ENCODE measurements at regions not wholly inside any gene's neighbourhood (a gene's known extent, or its start where the extent isn't known, plus 50 kb on each side); places are given as distances from the start of the nearest gene placed in this dataset.

DNA sequence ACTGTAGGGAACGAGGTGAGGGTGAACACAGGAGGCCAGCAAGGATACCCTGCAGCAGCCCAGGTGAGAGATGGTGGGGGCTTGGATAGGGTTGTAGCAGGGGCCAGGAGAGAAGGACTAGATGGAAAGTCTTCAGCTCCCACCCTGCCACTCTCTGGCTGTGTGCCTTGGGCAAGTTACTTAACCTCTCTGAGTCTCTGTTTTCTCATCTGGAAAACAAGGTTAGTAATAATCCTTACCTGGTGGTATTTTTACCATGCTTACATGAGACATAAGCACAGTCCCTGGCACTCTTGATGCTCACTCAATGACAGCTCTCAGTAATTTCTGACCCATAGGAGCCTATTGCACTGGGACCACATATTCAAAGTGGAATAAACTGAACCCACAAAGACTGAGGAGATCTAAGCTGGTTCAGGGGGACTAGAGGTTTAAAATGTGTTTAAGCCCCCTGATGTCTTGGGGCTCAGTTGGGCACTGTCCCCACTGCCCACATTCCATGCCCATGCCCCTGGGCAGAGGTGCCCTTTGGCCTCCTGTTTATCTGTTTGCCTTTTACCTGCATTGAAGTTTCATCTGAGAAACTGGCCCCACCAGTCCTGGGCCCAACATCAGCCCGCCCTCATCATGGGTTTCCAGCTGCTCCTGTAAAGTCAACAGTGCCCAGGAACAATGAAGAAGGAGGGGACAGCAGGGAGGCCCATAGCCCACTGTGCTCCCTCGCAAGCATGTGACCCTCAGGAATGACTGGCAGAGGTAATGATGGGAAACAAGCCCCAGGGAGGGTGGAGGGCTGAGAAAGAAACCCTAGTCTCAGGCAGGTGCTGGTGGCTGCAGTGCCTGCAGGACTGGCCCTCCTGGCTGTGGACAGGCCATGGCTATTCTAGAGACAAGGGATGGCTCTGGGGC, 104.0 kb downstream of the VEGFA start:
- Histone ChIP-seq H3K27ac (ENCODE audit: low read depth, low read length, severe bottlenecking) (no peak overlapping the region), H3K9me3 (ENCODE audit: control insufficient read depth, low read length) (no peaks in the 10 kb centered on the region)
- WGBS, 2 experiments (ENCODE audit: insufficient coverage in 2 of 2) = 77 to 87% methylated on average over 3 of the region's 3 CpGs

DNA sequence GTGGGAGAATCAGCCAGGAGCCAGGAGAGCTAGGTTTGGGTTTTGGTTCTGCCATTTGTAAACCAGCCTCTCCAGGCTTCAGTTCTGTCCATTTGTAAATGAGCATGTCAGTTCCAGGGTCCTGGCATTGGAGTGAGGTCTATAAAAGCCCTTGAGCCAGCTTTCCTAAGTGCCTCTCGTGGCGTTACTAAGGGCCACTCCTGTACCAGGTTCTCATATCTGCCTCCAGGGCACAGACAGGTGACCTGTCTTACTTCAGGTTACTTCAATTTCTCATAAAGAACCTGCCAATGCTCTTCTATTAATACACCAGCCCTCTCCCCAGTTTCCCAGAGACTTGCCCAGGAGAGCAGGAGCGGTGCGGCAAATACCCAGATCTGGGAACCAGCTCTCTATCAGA, 101.9 kb downstream of the VEGFA start:
- Histone ChIP-seq H3K36me3 (ENCODE audit: control insufficient read depth, insufficient read depth, low read length) (no peaks in the 10 kb centered on the region), H3K4me1 (ENCODE audit: control insufficient read depth, insufficient read depth, low read length, poor library complexity, severe bottlenecking) (no peaks in the 10 kb centered on the region), H3K4me3 (ENCODE audit: extremely low read depth, insufficient read depth, low read length, poor library complexity, severe bottlenecking) (no peak overlapping the region), H3K27ac (ENCODE audit: low read depth, low read length, severe bottlenecking) (no peak overlapping the region), H3K9me3 (ENCODE audit: control insufficient read depth, low read length) (no peaks in the 10 kb centered on the region)
- 92 to 100% methylated on average over 2 of the region's 4 CpGs for whole genome bisulfite sequencing, 2 experiments (ENCODE audit: insufficient coverage in 2 of 2)

More for the DNA sequence above, 104.0 kb downstream of the VEGFA start:
- no peaks in the 10 kb centered on the region for H3K4me1 ChIP-seq (ENCODE audit: control insufficient read depth, insufficient read depth, low read length, poor library complexity, severe bottlenecking)
- no peak overlapping the region for H3K4me3 ChIP-seq (ENCODE audit: extremely low read depth, insufficient read depth, low read length, poor library complexity, severe bottlenecking)
- no peaks in the 10 kb centered on the region for H3K36me3 ChIP-seq (ENCODE audit: control insufficient read depth, insufficient read depth, low read length)

DNA sequence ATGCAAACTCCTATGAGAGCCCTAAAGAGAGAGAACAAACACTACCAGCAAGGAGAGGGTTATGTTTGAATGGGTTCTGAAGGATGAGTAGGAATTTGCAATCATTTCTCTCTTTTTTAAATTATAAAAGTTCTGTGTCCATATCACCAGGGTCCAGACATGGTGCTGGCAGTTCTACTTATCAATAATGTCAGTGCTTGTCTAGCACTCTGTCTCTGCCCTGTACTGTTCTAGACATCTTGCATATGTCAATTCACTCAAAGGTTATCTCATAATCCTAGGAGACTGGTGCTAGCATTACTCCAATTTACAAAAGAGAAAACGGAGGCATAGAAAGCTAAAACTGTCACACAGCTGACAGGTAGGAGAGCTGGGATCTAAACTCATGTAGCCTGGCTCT, 101.3 kb downstream of the VEGFA start:
- Histone ChIP-seq H3K27ac (ENCODE audit: low read depth, low read length, severe bottlenecking) (no peak overlapping the region), H3K36me3 (ENCODE audit: control insufficient read depth, insufficient read depth, low read length) (no peaks in the 10 kb centered on the region), H3K4me1 (ENCODE audit: control insufficient read depth, insufficient read depth, low read length, poor library complexity, severe bottlenecking) (no peaks in the 10 kb centered on the region), H3K4me3 (ENCODE audit: extremely low read depth, insufficient read depth, low read length, poor library complexity, severe bottlenecking) (no peak overlapping the region), H3K9me3 (ENCODE audit: control insufficient read depth, low read length) (no peaks in the 10 kb centered on the region)
- 86 to 100% methylated on average over 1 of the region's 1 CpG for WGBS, 2 experiments (ENCODE audit: insufficient coverage in 2 of 2)

DNA sequence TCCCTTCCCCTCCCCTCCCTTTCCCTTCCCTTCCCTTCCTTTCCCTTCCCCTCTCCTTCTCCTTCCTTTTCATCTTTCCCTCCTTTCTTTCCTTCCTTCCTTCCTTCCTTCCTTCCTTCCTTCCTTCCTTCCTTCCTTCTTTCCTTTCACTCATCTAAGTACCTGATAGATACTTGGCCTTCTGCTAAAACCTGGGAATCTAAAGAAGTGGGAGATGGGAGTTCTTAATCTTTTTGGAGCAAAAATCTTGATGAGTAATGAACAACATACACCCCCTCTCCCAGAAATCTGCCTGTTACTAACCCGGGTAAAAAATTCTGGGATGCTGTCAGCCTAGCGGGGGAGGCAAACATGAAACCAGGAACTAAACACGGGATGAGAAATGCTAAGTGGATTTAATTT, 100.7 kb downstream of the VEGFA start:
- WGBS, 2 experiments (ENCODE audit: insufficient coverage in 2 of 2) = no CpG with 5 or more reads among the region's 3 CpGs
- no peak overlapping the region for H3K27ac ChIP-seq (ENCODE audit: low read depth, low read length, severe bottlenecking)
- no peaks in the 10 kb centered on the region for H3K9me3 ChIP-seq (ENCODE audit: control insufficient read depth, low read length)
- H3K36me3 ChIP-seq (ENCODE audit: control insufficient read depth, insufficient read depth, low read length) = no peaks in the 10 kb centered on the region
- no peak overlapping the region for H3K4me3 ChIP-seq (ENCODE audit: extremely low read depth, insufficient read depth, low read length, poor library complexity, severe bottlenecking)
- no peaks in the 10 kb centered on the region for H3K4me1 ChIP-seq (ENCODE audit: control insufficient read depth, insufficient read depth, low read length, poor library complexity, severe bottlenecking)

DNA sequence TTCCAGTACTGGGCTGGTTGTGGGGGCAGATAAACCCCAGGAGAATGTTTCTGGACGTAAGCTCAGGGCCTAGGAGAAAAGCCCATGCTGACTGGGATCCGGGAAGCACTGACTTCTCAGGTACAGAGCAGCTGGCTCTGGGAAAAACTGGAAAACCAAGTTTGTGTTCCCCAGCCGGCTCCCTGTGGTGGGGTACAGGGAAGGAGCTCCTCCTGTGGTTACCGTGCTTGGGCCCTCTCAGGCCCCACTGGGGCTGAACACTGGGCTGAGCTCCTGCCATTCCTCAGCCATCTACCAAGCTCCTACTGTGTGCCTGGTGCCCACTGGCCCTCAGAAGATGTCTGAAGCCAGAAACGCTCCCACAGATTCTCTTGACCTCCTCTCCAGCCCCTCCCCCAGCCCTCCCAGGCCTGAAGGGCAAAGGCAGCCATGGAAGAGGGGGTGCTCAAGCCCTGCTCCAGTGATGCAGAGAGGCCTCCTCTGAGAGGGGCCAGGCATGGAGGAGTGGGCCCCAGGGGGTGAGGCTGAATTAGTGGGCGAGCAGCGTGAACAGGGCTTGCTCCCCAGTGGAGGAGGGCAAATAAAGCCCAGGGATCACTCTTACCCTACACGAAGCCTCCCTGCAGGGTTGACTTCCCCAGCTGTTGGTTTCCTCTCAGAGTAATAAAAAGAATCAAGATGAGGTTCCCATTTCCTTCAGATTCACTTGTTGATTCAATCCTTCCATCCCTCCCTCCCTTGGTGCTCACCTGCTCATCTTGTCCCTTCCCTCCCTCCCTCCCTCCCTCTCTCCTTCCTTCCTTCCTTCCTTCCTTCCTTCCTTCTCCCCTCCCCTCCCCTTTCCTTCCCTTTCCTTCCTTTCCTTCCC, 100.0 kb downstream of the VEGFA start:
- WGBS, 2 experiments (ENCODE audit: insufficient coverage in 2 of 2) = 81% methylated on average over 6 of the region's 8 CpGs
- Histone ChIP-seq H3K27ac (ENCODE audit: low read depth, low read length, severe bottlenecking) (no peak overlapping the region), H3K4me1 (ENCODE audit: control insufficient read depth, insufficient read depth, low read length, poor library complexity, severe bottlenecking) (no peaks in the 10 kb centered on the region), H3K36me3 (ENCODE audit: control insufficient read depth, insufficient read depth, low read length) (no peaks in the 10 kb centered on the region), H3K9me3 (ENCODE audit: control insufficient read depth, low read length) (no peaks in the 10 kb centered on the region), H3K4me3 (ENCODE audit: extremely low read depth, insufficient read depth, low read length, poor library complexity, severe bottlenecking) (no peak overlapping the region)

DNA sequence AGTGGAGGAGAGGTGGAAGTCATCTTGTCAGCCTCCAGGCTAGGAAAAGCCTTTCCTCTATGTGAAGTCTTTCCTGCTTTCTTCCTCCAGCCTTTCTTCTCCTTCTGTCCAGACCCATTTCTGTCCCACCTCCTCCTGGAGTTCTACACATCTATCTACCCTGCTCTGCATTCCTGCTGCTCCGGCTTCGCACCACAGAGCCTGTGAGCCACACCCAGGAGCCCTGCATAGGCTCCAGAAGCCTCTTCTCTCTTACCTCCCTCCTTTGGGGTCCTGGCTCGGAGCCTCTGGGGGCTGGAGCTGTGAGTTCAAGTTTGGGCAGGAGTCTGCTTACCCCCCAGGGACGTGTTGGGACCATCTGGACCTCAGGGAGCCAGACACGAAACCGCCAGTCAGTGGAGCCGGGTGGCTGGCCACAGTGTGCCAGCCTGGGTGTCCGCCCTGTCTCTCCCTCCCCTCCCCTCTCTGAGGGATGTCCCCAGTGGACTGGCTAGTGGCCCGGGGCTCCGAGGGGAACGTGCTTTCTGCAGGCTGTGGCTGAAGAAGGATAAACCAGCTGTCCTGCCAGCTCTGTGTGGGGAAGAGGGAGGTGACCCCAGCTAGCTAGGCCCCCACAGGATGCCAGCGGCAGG, 99.2 kb downstream of the VEGFA start:
- Histone ChIP-seq H3K9me3 (ENCODE audit: control insufficient read depth, low read length) (no peaks in the 10 kb centered on the region), H3K4me3 (ENCODE audit: extremely low read depth, insufficient read depth, low read length, poor library complexity, severe bottlenecking) (no peak overlapping the region), H3K27ac (ENCODE audit: low read depth, low read length, severe bottlenecking) (no peak overlapping the region), H3K4me1 (ENCODE audit: control insufficient read depth, insufficient read depth, low read length, poor library complexity, severe bottlenecking) (no peaks in the 10 kb centered on the region), H3K36me3 (ENCODE audit: control insufficient read depth, insufficient read depth, low read length) (no peaks in the 10 kb centered on the region)
- 84 to 89% methylated on average over 5 to 10 of the region's 12 CpGs for WGBS, 2 experiments (ENCODE audit: insufficient coverage in 2 of 2)

DNA sequence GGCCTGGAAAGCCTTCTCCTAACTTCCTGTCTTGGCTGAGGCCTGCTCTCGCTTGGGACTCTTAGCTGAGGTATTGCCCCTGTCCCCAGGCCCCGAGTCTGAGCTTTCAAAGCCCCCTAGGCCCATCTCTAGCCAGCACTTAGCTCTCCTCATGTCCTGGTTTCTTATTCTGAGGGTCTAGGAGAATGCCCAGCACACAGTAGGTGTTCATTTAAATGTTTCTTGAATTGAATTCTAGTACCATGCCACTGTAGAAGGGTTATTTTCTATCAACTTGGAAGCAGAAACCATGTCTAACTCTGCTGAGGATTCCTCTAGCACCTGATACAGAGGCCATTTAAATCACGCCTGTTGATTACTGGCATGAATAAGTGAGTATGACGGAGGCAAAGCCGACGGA, 98.5 kb downstream of the VEGFA start:
- no peak overlapping the region for H3K27ac ChIP-seq (ENCODE audit: low read depth, low read length, severe bottlenecking)
- no peaks in the 10 kb centered on the region for H3K4me1 ChIP-seq (ENCODE audit: control insufficient read depth, insufficient read depth, low read length, poor library complexity, severe bottlenecking)
- H3K4me3 ChIP-seq (ENCODE audit: extremely low read depth, insufficient read depth, low read length, poor library complexity, severe bottlenecking) = no peak overlapping the region
- H3K36me3 ChIP-seq (ENCODE audit: control insufficient read depth, insufficient read depth, low read length) = no peaks in the 10 kb centered on the region
- no peaks in the 10 kb centered on the region for H3K9me3 ChIP-seq (ENCODE audit: control insufficient read depth, low read length)
- WGBS, 2 experiments (ENCODE audit: insufficient coverage in 2 of 2) = 92 to 97% methylated on average over 6 of the region's 6 CpGs

DNA sequence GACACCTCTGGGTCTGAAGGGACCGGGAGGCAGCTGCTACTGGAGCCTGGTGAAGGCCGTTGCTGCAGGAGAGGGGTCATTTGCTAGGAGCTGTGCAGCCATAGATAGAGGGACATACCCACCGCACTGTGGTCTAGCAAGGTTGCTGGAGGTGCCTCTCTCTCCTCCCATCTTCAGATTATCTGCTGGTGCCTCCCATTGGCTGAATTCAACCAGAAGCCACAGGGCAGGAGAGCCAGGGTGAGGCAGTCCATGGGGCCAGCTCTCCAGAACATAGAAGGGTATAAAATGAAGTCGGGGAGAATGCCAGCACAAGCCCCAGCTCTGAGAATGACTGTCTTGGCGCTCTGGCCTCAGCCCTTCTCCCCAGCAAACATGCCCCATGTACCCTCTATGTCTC, 98.0 kb downstream of the VEGFA start:
- Histone ChIP-seq H3K4me1 (ENCODE audit: control insufficient read depth, insufficient read depth, low read length, poor library complexity, severe bottlenecking) (no peaks in the 10 kb centered on the region), H3K27ac (ENCODE audit: low read depth, low read length, severe bottlenecking) (no peak overlapping the region), H3K36me3 (ENCODE audit: control insufficient read depth, insufficient read depth, low read length) (no peaks in the 10 kb centered on the region), H3K9me3 (ENCODE audit: control insufficient read depth, low read length) (no peaks in the 10 kb centered on the region), H3K4me3 (ENCODE audit: extremely low read depth, insufficient read depth, low read length, poor library complexity, severe bottlenecking) (no peak overlapping the region)
- WGBS, 2 experiments (ENCODE audit: insufficient coverage in 2 of 2) = 91 to 93% methylated on average over 4 to 5 of the region's 5 CpGs

DNA sequence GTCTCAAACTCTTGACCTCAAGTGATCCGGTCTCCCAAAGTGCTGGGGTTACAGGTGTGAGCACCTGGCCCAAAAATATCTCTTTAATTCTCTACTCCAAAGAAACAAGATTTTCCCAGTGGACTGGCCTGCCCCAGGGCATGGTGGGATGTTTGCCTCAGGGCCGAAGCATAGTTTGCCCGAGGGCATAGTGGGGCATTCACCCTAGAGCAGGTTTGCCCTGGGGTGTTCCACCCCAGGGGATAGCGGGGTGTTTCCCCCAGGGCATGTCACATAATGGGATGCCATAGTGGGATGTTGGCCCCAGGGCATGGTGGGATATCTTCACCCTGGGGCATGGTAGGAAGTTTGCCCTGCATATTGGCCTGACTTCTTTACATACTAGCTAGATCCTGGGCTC, 97.2 kb downstream of the VEGFA start:
- H3K36me3 ChIP-seq (ENCODE audit: control insufficient read depth, insufficient read depth, low read length) = no peaks in the 10 kb centered on the region
- H3K4me3 ChIP-seq (ENCODE audit: extremely low read depth, insufficient read depth, low read length, poor library complexity, severe bottlenecking) = no peak overlapping the region
- H3K4me1 ChIP-seq (ENCODE audit: control insufficient read depth, insufficient read depth, low read length, poor library complexity, severe bottlenecking) = no peaks in the 10 kb centered on the region
- no peak overlapping the region for H3K27ac ChIP-seq (ENCODE audit: low read depth, low read length, severe bottlenecking)
- 94 to 100% methylated on average over 3 of the region's 4 CpGs for WGBS, 2 experiments (ENCODE audit: insufficient coverage in 2 of 2)
- H3K9me3 ChIP-seq (ENCODE audit: control insufficient read depth, low read length) = no peaks in the 10 kb centered on the region

DNA sequence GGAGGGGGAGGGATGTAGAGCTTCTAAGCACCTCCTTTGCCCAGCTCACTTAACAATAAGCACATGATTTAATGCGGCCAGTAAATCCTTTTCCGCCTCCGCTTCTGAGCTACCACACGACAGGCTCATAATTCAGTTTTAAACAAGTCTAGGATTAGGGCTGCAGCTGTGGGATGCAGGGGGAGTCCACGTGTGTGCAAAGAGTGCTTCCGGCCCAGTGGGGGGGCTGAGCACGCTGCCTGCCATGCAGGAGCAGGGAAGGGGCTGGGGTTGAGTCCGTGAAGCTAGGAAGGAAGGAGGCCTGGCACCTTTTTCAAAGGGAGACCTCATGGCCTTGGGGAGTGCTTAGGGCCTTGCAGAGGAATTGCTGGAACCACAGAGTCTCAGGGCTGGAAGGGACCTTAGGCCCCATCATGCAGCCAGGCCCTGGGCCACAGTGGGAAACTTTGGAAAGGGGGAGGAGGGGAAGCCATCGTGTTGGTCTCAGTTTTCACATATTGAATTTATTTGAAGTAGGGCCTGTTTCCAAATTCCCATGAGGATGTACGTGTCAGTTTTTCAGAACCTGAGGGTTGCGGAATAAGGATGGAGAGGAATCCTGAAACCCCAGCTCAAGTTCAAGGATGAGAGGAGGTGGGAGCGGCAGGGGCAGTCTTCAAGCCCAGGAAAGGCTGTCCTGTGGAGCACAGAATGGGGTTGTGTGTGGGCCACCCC, 96.1 kb downstream of the VEGFA start:
- Histone ChIP-seq H3K36me3 (ENCODE audit: control insufficient read depth, insufficient read depth, low read length) (no peaks in the 10 kb centered on the region), H3K9me3 (ENCODE audit: control insufficient read depth, low read length) (no peaks in the 10 kb centered on the region), H3K4me3 (ENCODE audit: extremely low read depth, insufficient read depth, low read length, poor library complexity, severe bottlenecking) (no peak overlapping the region), H3K27ac (ENCODE audit: low read depth, low read length, severe bottlenecking) (no peak overlapping the region), H3K4me1 (ENCODE audit: control insufficient read depth, insufficient read depth, low read length, poor library complexity, severe bottlenecking) (no peaks in the 10 kb centered on the region)
- WGBS, 2 experiments (ENCODE audit: insufficient coverage in 2 of 2) = 81 to 88% methylated on average over 9 to 12 of the region's 12 CpGs

Measured in mesodermal cell (in vitro differentiated cells).